Fibroblast of skin of abdomen (primary cell): ENCODE measurements at regions not wholly inside any gene's neighbourhood (a gene's known extent, or its start where the extent isn't known, plus 50 kb on each side); places are given as distances from the start of the nearest gene placed in this dataset.

Experiments used
- DNase-seq: peaks from one replicate; pipeline ENCODE4 v3.0.0-alpha.2; 2013

- no peak for DNase-seq
These were observed 52.8 kb upstream of the DHX15 start for GRCh38 chr4:24637173-24637572.

GRCh38 chr4:24638396-24638875 lies 54.1 kb upstream of the DHX15 start:
- no peak for DNase-seq

GRCh38 chr4:24639714-24640113 lies 55.4 kb upstream of the DHX15 start:
- no peak for DNase-seq

- DNase-seq = no peak
These were observed 56.0 kb upstream of the DHX15 start for GRCh38 chr4:24640366-24640765.

- peak; percentile 81 for DNase-seq
These were observed 58.7 kb upstream of the DHX15 start for GRCh38 chr4:24642981-24643547.

- DNase-seq = no peak
These were observed 59.6 kb upstream of the DHX15 start for GRCh38 chr4:24643774-24644520.

- DNase-seq = peak; percentile 18
These were observed 60.8 kb upstream of the DHX15 start for GRCh38 chr4:24644983-24645764.

GRCh38 chr4:24645765-24646550 lies 61.6 kb upstream of the DHX15 start:
- no peak for DNase-seq

- no peak for DNase-seq
These were observed 62.6 kb upstream of the DHX15 start for GRCh38 chr4:24646798-24647460.

GRCh38 chr4:24650849-24651640 lies 66.7 kb upstream of the DHX15 start:
- DNase-seq = no peak

GRCh38 chr4:24655326-24655725 lies 71.0 kb upstream of the DHX15 start:
- DNase-seq = no peak

GRCh38 chr4:24655971-24656370 lies 71.6 kb upstream of the DHX15 start:
- DNase-seq = no peak

- DNase-seq = no peak
These were observed 72.6 kb upstream of the DHX15 start for GRCh38 chr4:24656906-24657305.

- DNase-seq = peak; percentile 64
These were observed 73.6 kb upstream of the DHX15 start for GRCh38 chr4:24657768-24658617.

GRCh38 chr4:24659241-24659961 lies 75.0 kb upstream of the DHX15 start:
- no peak for DNase-seq

GRCh38 chr4:24662056-24662455 lies 77.7 kb upstream of the DHX15 start:
- DNase-seq = no peak

GRCh38 chr4:24662542-24662941 lies 78.2 kb upstream of the DHX15 start:
- DNase-seq = no peak

GRCh38 chr4:24664956-24665355 lies 80.6 kb upstream of the DHX15 start:
- peak; percentile 60 for DNase-seq

- no peak for DNase-seq
These were observed 82.0 kb upstream of the DHX15 start for GRCh38 chr4:24666316-24666715.
